Ascending aorta (tissue), 2 donors: ENCODE measurements at regions not wholly inside any gene's neighbourhood (a gene's known extent, or its start where the extent isn't known, plus 50 kb on each side); places are given as distances from the start of the nearest gene placed in this dataset.

Source experiments
- DNase-seq, 2 donors: peaks; one replicate each; pipeline ENCODE4 v3.0.0-alpha.2; 2019; ENCODE audit warnings: low spot score in 2 of 2
- H3K27ac ChIP-seq, 2 donors: fragments of 200-600 bp; sonication (generic); one replicate each; pipeline ENCODE4 v1.5.1; 2016 to 2017; ENCODE audit warnings: mild to moderate bottlenecking in 1 of 2
- H3K27me3 ChIP-seq: fragments of 200-600 bp; sonication (generic); one replicate; pipeline ENCODE4 v1.5.1; 2017
- H3K36me3 ChIP-seq, 2 donors: fragments of 200-600 bp; sonication (generic); one replicate each; pipeline ENCODE4 v1.5.1; 2016
- H3K4me1 ChIP-seq, 2 donors: fragments of 200-600 bp; sonication (generic); one replicate each; pipeline ENCODE4 v1.5.1; 2016 to 2017; ENCODE audit warnings: mild to moderate bottlenecking in 1 of 2
- H3K4me3 ChIP-seq, 2 donors: fragments of 200-600 bp; sonication (generic); one replicate each; pipeline ENCODE4 v1.5.1; 2016 to 2017; ENCODE audit warnings: mild to moderate bottlenecking in 1 of 2
- H3K9me3 ChIP-seq, 2 donors: fragments of 200-600 bp; sonication (generic); one replicate each; pipeline ENCODE4 v1.5.1; 2016
- intact Hi-C: fragments of 100-400 bp; cut with DNase I; formaldehyde crosslinking; loops from one replicate; pipeline ENCODE4 v1.15.1; 2023
- TF ChIP-seq, protein P1 (sequence below), 3 experiments: fragments of 200-600 bp in 2 of 3; fragments of 450-650 bp in 1 of 3; sonication (generic) in 2 of 3; IDR thresholded peaks; one replicate each; pipeline ENCODE4 v1.5.1; 2016 to 2019; ENCODE audit warnings: antibody characterized with exemption in 3 of 3, mild to moderate bottlenecking in 1 of 3, moderate library complexity in 1 of 3

DNA sequence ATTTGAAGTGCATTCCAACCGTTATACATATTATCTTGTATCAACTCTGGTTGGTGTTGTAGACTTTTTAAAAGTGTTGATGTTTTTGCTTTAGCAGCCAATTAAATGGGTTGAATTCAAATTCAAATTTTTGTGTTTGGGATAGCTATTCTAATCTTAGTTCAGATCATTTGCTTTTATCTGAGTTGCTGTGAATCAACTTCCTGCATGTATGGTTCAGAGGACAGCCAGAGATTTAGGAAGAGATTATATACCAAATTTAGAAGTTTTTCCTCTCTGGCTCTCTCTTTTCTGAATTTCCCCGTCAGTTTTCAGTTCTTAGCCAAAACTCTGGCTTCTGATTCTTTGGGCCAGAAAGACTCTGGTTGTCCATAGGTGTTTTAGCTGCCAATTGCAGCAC, 415.5 kb downstream of the NUF2 start:
- H3K4me1 ChIP-seq: no peaks in the 10 kb centered on the region
- no peak overlapping the region for H3K27ac ChIP-seq
- no peaks in the 10 kb centered on the region for H3K36me3 ChIP-seq
- no peaks in the 10 kb centered on the region for H3K27me3 ChIP-seq
- DNase-seq: no peak
- TF ChIP-seq, protein P1, sequence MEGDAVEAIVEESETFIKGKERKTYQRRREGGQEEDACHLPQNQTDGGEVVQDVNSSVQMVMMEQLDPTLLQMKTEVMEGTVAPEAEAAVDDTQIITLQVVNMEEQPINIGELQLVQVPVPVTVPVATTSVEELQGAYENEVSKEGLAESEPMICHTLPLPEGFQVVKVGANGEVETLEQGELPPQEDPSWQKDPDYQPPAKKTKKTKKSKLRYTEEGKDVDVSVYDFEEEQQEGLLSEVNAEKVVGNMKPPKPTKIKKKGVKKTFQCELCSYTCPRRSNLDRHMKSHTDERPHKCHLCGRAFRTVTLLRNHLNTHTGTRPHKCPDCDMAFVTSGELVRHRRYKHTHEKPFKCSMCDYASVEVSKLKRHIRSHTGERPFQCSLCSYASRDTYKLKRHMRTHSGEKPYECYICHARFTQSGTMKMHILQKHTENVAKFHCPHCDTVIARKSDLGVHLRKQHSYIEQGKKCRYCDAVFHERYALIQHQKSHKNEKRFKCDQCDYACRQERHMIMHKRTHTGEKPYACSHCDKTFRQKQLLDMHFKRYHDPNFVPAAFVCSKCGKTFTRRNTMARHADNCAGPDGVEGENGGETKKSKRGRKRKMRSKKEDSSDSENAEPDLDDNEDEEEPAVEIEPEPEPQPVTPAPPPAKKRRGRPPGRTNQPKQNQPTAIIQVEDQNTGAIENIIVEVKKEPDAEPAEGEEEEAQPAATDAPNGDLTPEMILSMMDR (IDR thresholded peaks at IDR 0.05): no peak
- intact Hi-C loops: no loop called here
- no peak overlapping the region for H3K4me3 ChIP-seq
- H3K9me3 ChIP-seq: no peaks in the 10 kb centered on the region

DNA sequence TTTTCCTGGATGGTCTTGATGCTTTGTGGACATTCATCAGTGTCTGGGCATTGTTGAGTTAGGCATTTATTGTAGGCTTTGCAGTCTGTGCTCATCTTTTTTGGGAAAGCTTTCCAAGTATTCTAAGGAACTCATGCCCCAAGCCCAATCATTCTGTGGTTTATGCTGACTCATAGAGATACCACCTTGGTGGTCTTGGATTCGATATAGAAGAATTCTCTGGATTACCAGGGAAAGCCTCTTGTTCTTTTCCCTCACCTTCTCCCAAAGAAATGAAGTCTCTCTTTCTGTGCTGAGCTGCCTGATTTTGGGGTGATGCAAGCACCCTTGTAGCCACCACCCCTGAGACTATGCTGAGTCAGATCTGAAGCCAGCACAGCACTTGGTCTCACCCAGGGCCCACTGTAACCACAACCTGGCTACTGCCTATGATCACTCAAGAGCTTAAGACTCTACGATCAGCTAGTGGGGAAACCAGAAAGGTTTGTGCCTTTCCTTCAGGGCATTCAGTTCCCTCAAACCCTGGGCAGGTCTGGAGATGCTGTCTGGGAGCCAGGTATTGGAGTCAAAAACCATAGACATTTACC, 422.6 kb downstream of the NUF2 start:
- TF ChIP-seq, protein P1 (IDR thresholded peaks at IDR 0.05): no peak
- Histone ChIP-seq H3K4me3 (no peak overlapping the region), H3K27me3 (no peaks in the 10 kb centered on the region), H3K36me3 (no peaks in the 10 kb centered on the region), H3K9me3 (peaks cover 4 to 12% of the 10 kb centered on the region in 2 donors), H3K4me1 (no peaks in the 10 kb centered on the region), H3K27ac (no peak overlapping the region)
- intact Hi-C loops: no loop called here
- DNase-seq: no peak

DNA sequence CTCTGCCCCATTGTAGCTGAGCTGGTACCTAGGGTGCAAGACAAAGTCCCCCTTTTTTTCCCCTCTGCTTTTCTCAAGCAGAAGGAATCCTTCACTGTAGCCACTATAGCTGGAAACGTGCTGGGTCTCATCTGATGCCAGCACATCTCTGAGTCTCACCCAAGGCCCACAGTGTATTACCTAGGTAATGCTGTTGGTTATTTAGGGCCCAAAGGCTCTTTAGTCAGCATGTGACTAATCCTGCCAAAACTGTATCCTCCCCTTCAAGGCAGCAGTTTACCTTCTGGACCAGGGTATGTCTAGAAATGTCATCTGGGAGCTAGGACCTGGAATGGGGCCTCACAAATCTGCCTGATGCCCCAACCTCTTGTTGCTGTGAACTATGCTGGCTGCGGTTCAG, 423.4 kb downstream of the NUF2 start:
- peaks cover 4 to 12% of the 10 kb centered on the region in 2 donors for H3K9me3 ChIP-seq
- H3K36me3 ChIP-seq: no peaks in the 10 kb centered on the region
- TF ChIP-seq, protein P1 (IDR thresholded peaks at IDR 0.05): no peak
- intact Hi-C loops: no loop called here
- H3K27ac ChIP-seq: no peak overlapping the region
- no peaks in the 10 kb centered on the region for H3K4me1 ChIP-seq
- DNase-seq: no peak
- no peaks in the 10 kb centered on the region for H3K27me3 ChIP-seq
- no peak overlapping the region for H3K4me3 ChIP-seq

DNA sequence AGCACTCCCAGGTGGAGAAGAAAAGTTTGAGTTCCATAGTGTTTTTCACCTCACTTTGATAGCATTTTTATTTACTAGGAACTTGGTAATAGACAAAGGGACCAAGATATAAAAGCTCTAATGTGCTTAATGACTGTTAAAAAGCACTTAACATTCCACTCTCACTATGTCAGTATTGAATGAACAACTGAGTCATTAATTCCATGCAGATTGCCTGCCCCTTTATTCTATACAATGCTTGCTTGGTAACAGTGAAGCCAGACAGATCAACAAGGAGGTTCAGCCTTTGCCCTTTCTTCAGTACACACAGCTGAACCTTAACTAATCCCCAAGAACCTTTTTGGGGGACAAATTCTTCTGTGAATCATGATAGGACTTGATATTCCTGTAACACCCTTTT, 425.5 kb downstream of the NUF2 start:
- TF ChIP-seq, protein P1 (IDR thresholded peaks at IDR 0.05): no peak
- H3K9me3 ChIP-seq: peaks cover 4 to 12% of the 10 kb centered on the region in 2 donors
- no peaks in the 10 kb centered on the region for H3K4me1 ChIP-seq
- intact Hi-C loops: no loop called here
- no peaks in the 10 kb centered on the region for H3K27me3 ChIP-seq
- no peak for DNase-seq
- no peak overlapping the region for H3K4me3 ChIP-seq
- no peak overlapping the region for H3K27ac ChIP-seq
- H3K36me3 ChIP-seq: no peaks in the 10 kb centered on the region

DNA sequence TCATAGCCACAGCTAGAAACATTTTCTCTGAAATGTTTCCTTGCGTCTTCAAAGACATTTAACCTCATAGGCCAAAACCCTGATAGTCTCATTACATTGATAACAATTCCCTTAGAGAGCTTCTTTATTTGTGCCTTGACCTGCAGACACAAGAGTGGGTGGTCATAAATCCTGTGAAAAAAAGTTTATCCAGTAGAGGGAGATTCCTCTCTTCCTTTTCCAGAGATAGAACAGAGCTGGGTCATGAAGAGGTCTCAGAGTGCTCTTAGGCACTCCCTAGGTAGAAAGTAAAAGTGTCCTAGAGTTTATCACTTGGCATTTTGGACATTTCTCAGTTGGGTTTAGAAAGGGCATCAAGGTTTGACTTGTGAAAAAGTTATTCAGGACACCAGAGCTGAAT, 426.1 kb downstream of the NUF2 start:
- Histone ChIP-seq H3K27me3 (no peaks in the 10 kb centered on the region), H3K4me1 (no peaks in the 10 kb centered on the region), H3K36me3 (no peaks in the 10 kb centered on the region), H3K27ac (no peak overlapping the region), H3K9me3 (peaks cover 4 to 11% of the 10 kb centered on the region in 2 donors), H3K4me3 (no peak overlapping the region)
- intact Hi-C loops: no loop called here
- TF ChIP-seq, protein P1 (IDR thresholded peaks at IDR 0.05): no peak
- DNase-seq: no peak
